Testis (tissue), 2 donors: ENCODE measurements at regions not wholly inside any gene's neighbourhood (a gene's known extent, or its start where the extent isn't known, plus 50 kb on each side); places are given as distances from the start of the nearest gene placed in this dataset.

Experiments used
- DNase-seq: peaks from one replicate; pipeline ENCODE4 v3.0.0-alpha.2; 2019
- H3K27ac ChIP-seq, 2 donors: fragments of 200-600 bp; sonication (generic); one replicate each; pipeline ENCODE4 v1.5.1; 2019
- H3K27me3 ChIP-seq: fragments of 200-600 bp; sonication (generic); one replicate; pipeline ENCODE4 v1.5.1; 2019
- H3K36me3 ChIP-seq: fragments of 200-600 bp; sonication (generic); one replicate; pipeline ENCODE4 v1.5.1; 2017; ENCODE audit warnings: low read depth; ENCODE audit errors: missing control alignments
- H3K4me1 ChIP-seq: fragments of 200-600 bp; sonication (generic); one replicate; pipeline ENCODE4 v1.5.1; 2019
- H3K4me3 ChIP-seq, 2 donors: fragments of 200-600 bp; sonication (generic); one replicate each; pipeline ENCODE4 v1.5.1; 2017 to 2019
- H3K9me3 ChIP-seq: fragments of 200-600 bp; sonication (generic); one replicate; pipeline ENCODE4 v1.5.1; 2017
- POLR2A ChIP-seq: fragments of 450-650 bp; IDR thresholded peaks from one replicate; pipeline ENCODE4 v1.6.1; 2017; ENCODE audit warnings: antibody characterized with exemption, mild to moderate bottlenecking, moderate library complexity
- WGBS, 2 donors: methylation state at CpG; one replicate each; pipeline ENCODE4 v1.1.5; 2018; 5-methylcytosine and 5-hydroxymethylcytosine counted together
- intact Hi-C: fragments of 100-400 bp; cut with DNase I; formaldehyde crosslinking; loops from one replicate; pipeline ENCODE4 v1.15.1; 2023; ENCODE audit warnings: low total_unique reads
- TF ChIP-seq, protein P1 (sequence below), 3 experiments: fragments of 450-650 bp in 2 of 3; fragments of 200-600 bp in 1 of 3; sonication (generic) in 1 of 3; IDR thresholded peaks; one replicate each; pipeline ENCODE4 v1.5.1; 2016 to 2019; ENCODE audit warnings: antibody characterized with exemption in 3 of 3, mild to moderate bottlenecking in 2 of 3, moderate library complexity in 1 of 3

DNA sequence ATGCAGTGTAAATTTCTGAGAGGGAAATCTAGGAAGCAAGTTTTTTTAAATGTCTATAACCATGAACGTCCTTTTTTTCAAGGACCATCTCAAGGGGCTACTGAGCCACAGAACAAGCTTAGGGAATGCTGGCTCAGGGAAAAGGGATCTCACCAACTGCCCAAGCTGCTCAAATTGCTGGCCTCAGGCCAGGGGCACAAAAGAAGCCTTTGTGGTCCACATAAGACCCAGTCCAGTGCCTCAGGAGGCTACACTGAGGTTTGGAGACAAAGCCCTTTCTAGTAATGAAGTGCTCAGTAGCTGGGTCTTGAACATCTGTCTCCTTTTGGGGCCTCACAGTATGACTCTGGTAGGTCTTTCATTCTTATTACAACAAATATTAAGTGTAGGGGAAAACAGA is 305.5 kb downstream of the RAB28 start:
- H3K4me3 ChIP-seq = no peak overlapping the region
- H3K4me1 ChIP-seq = no peaks in the 10 kb centered on the region
- WGBS, 2 donors = 80 to 89% methylated on average over 1 of the region's 1 CpG
- no peaks in the 10 kb centered on the region for H3K9me3 ChIP-seq
- DNase-seq = no peak
- no peak overlapping the region for H3K27ac ChIP-seq
- H3K36me3 ChIP-seq = no peaks in the 10 kb centered on the region
- intact Hi-C loops = no loop called here
- no peaks in the 10 kb centered on the region for H3K27me3 ChIP-seq
- TF ChIP-seq, protein P1, sequence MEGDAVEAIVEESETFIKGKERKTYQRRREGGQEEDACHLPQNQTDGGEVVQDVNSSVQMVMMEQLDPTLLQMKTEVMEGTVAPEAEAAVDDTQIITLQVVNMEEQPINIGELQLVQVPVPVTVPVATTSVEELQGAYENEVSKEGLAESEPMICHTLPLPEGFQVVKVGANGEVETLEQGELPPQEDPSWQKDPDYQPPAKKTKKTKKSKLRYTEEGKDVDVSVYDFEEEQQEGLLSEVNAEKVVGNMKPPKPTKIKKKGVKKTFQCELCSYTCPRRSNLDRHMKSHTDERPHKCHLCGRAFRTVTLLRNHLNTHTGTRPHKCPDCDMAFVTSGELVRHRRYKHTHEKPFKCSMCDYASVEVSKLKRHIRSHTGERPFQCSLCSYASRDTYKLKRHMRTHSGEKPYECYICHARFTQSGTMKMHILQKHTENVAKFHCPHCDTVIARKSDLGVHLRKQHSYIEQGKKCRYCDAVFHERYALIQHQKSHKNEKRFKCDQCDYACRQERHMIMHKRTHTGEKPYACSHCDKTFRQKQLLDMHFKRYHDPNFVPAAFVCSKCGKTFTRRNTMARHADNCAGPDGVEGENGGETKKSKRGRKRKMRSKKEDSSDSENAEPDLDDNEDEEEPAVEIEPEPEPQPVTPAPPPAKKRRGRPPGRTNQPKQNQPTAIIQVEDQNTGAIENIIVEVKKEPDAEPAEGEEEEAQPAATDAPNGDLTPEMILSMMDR (IDR thresholded peaks at IDR 0.05) = no peak
- TF ChIP-seq POLR2A = no peak

DNA sequence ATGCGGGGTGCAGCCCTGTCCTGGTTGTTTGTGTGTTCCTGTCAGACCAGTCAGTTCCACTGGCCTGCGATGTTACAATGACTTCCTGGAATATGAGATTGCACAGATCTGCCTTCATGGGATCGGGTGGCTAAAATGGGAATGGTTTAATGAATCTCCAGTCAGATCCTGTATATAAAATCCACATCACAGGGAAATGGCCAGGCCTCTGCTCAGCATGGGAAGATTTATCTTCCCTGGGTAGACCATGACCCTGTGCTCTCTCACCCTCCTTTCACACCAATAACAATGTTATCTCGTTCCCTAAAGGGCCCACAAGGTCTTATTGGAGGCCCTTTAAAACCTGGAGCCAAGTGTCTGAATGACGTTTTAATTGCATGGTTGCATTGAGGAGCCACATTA is 307.4 kb downstream of the RAB28 start:
- WGBS, 2 donors = 38 to 52% methylated on average over 5 of the region's 5 CpGs
- no peak for TF ChIP-seq POLR2A
- TF ChIP-seq, protein P1 (IDR thresholded peaks at IDR 0.05) = no peak

DNA sequence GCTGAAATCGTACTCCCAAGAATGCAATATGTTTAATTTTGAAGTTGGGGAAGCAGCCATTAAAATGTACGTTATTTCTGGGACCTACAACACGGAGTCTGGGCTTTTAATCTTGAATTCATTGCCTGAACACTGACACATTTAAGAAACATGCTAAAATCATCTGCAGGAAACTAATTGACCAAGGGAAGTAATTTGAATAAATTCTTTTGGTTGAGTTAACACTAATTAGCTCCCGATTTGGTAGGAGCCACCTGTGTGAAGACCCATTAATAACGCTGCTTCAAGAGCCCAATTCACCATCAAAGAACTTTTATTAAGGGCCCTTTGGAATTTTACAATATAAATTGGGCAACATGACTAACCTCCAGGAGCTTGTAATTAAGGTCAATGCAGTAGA is 309.2 kb downstream of the RAB28 start:
- WGBS, 2 donors = 84 to 85% methylated on average over 5 of the region's 5 CpGs
- no peaks in the 10 kb centered on the region for H3K9me3 ChIP-seq
- no peaks in the 10 kb centered on the region for H3K27me3 ChIP-seq
- DNase-seq = no peak
- no peak overlapping the region for H3K27ac ChIP-seq
- H3K4me1 ChIP-seq = no peaks in the 10 kb centered on the region
- TF ChIP-seq, protein P1 (IDR thresholded peaks at IDR 0.05) = no peak
- TF ChIP-seq POLR2A = no peak
- H3K4me3 ChIP-seq = no peak overlapping the region
- intact Hi-C loops = no loop called here
- H3K36me3 ChIP-seq = no peaks in the 10 kb centered on the region

More for the DNA sequence above, 307.4 kb downstream of the RAB28 start:
- Histone ChIP-seq H3K9me3 (no peaks in the 10 kb centered on the region), H3K36me3 (no peaks in the 10 kb centered on the region), H3K27ac (no peak overlapping the region), H3K4me1 (no peaks in the 10 kb centered on the region), H3K27me3 (no peaks in the 10 kb centered on the region), H3K4me3 (no peak overlapping the region)
- no peak for DNase-seq
- intact Hi-C loops = no loop called here

DNA sequence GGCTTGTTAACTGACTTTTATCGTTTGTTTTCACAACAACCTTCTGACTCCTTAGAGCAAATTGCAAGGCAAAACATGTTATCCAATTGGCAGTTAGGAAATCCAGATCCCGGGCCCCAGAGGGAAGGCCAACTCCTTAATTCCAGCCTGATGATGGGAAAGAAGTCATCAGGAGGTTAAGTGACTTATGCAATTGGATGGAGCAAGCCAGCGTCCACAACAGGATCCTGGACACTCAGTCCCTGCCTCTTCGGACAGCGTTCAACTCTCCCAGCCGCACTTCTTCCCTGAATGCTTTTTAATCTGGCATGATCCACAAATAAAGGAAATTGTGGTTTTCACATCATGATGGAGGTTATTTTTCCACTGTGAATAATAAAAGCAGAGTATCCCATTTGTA is 310.1 kb downstream of the RAB28 start:
- Histone ChIP-seq H3K4me3 (no peak overlapping the region), H3K36me3 (no peaks in the 10 kb centered on the region), H3K27me3 (no peaks in the 10 kb centered on the region), H3K9me3 (no peaks in the 10 kb centered on the region), H3K4me1 (no peaks in the 10 kb centered on the region), H3K27ac (no peak overlapping the region)
- TF ChIP-seq, protein P1 (IDR thresholded peaks at IDR 0.05) = no peak
- TF ChIP-seq POLR2A = no peak
- WGBS, 2 donors = 50 to 64% methylated on average over 6 of the region's 6 CpGs
- intact Hi-C loops = no loop called here
- DNase-seq = peak; percentile 48

DNA sequence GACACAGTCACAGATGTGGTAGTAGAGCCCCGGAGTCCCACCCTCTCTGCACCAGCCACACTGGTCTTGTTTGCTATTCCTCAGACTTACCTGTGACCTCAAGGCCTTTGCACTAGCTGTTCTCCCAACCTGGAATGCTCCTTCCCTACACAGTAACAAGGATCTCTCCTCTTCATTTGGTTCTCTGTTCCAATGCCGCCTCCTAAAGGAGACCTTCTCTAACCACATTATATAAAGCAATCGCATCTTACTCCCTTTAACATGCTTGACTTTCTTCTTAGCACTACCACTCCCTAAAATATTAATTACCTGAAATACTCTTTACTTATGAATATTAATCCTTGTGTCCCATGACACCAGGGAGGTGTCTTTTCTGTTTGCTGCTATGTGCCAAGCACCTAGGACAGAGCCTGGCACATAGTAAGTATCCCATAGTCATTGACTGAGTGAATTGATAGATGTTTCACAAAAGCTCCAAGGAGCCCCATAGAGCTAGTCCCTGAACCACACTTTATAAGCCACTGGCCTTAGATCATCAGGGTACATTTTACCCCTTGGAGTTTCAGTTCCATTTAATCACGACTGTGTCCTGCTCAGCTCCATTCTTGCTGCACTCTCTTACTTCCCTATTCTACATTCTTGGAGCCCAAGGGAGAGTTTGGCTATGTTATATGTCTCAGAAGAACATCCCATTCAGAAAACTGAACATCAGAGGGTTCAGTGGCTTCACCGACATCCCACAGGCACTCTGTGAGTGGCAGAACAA is 312.7 kb downstream of the RAB28 start:
- TF ChIP-seq POLR2A = no peak
- TF ChIP-seq, protein P1 (IDR thresholded peaks at IDR 0.05) = no peak
- Histone ChIP-seq H3K4me3 (no peak overlapping the region), H3K27ac (no peak overlapping the region), H3K36me3 (no peaks in the 10 kb centered on the region), H3K27me3 (no peaks in the 10 kb centered on the region), H3K4me1 (no peaks in the 10 kb centered on the region), H3K9me3 (no peaks in the 10 kb centered on the region)
- DNase-seq = no peak
- intact Hi-C loops = no loop called here
- 92% methylated on average over 5 of the region's 5 CpGs for WGBS, 2 donors
